ENCODE measurements at regions not wholly inside any gene's neighbourhood (a gene's known extent, or its start where the extent isn't known, plus 50 kb on each side); places are given as distances from the start of the nearest gene placed in this dataset.

DNA sequence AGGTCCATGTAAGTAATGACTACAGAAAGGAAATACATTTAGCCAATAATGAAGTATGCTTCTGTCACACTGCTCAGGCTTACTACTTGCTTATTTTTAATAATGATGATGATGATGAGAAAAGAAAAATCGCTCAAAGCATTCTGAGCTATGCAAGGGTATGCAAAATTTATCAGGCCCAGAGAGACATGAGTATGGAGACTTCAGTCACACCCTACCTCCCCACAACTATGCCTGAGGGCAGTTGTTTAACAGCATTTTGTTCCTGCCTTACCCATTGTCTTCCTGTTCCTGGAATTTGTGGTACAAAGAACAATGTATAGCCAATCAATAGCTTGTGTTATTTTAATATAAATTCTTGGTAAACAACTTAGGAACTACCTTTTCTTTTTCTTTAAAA lies 232.6 kb upstream of the ZBED5 start:
- Histone ChIP-seq H3K4me2 (ENCODE audit: insufficient read depth in 1 of 2, low read depth in 2 of 2, low read length in 2 of 2) (no peak overlapping the region), H3K18ac (ENCODE audit: extremely low read depth, low read length) (no peak overlapping the region), H3K9ac (replicated peaks in 1 of 4; ENCODE audit: extremely low read depth in 1 of 4, low read depth in 3 of 4, low read length in 3 of 4) (no peak overlapping the region), H3K23ac (ENCODE audit: insufficient read length) (no peak overlapping the region), H3K23me2 (ENCODE audit: low read depth, low read length) (no peaks in the 10 kb centered on the region), H3K79me1 (ENCODE audit: low read depth, low read length) (no peaks in the 10 kb centered on the region), H3K27ac (ENCODE audit: low read depth, low read length) (no peak overlapping the region), H2BK20ac (ENCODE audit: low read length) (no peak overlapping the region), H2BK5ac (ENCODE audit: low read depth, low read length) (no peak overlapping the region), H3K9me3 (ENCODE audit: insufficient read depth in 2 of 2, low read depth in 1 of 2, low read length in 1 of 2) (peaks cover 13 to 27% of the 10 kb centered on the region in 2 experiments), H3K27me3 (replicated peaks in 1 of 4; ENCODE audit: control insufficient read depth in 3 of 4, extremely low read depth in 1 of 4, insufficient read depth in 3 of 4, low read length in 3 of 4) (no peaks in the 10 kb centered on the region), H4K91ac (replicated peaks; ENCODE audit: insufficient read length, low read length) (no peak overlapping the region), H3K4me3 (ENCODE audit: extremely low read depth in 1 of 4, insufficient read depth in 2 of 4, low read depth in 3 of 4, low read length in 4 of 4) (no peak overlapping the region), H3K79me2 (ENCODE audit: control insufficient read depth in 1 of 2, insufficient read depth in 2 of 2, low read length in 2 of 2) (no peaks in the 10 kb centered on the region), H2AFZ (ENCODE audit: low read length) (no peak overlapping the region), H4K8ac (ENCODE audit: extremely low read depth, insufficient read depth, low read length) (no peak overlapping the region), H3K56ac (replicated peaks; ENCODE audit: insufficient read length, low read depth, low read length) (no peak overlapping the region), H3K14ac (ENCODE audit: insufficient read length) (no peak overlapping the region), H4K5ac (ENCODE audit: insufficient read length, low read depth, low read length) (no peak overlapping the region), H2AK5ac (ENCODE audit: low read depth, low read length) (no peak overlapping the region), H3K4ac (replicated peaks; ENCODE audit: insufficient read length, low read depth, low read length) (no peak overlapping the region), H2BK15ac (ENCODE audit: low read length) (no peak overlapping the region), H3K36me3 (ENCODE audit: control insufficient read depth in 2 of 4, insufficient read depth in 4 of 4, low read length in 3 of 4) (no peaks in the 10 kb centered on the region; a peak in 2 of 8 replicates), H2BK12ac (ENCODE audit: low read depth, low read length) (no peak overlapping the region), H4K20me1 (replicated peaks in 1 of 2; ENCODE audit: control insufficient read depth in 1 of 2, insufficient read depth in 2 of 2, low read length in 2 of 2) (no peaks in the 10 kb centered on the region), H2BK120ac (replicated peaks; ENCODE audit: low read depth, low read length) (no peak overlapping the region), H3K4me1 (replicated peaks in 1 of 4; ENCODE audit: control insufficient read depth in 3 of 4, insufficient read depth in 4 of 4, low read length in 3 of 4) (no peaks in the 10 kb centered on the region; a peak in 1 of 7 replicates)
- DNase-seq (ENCODE audit: low read depth in 1 of 2, low spot score in 2 of 2) (no peak), FAIRE-seq (no peak)
- TF ChIP-seq, protein P1, sequence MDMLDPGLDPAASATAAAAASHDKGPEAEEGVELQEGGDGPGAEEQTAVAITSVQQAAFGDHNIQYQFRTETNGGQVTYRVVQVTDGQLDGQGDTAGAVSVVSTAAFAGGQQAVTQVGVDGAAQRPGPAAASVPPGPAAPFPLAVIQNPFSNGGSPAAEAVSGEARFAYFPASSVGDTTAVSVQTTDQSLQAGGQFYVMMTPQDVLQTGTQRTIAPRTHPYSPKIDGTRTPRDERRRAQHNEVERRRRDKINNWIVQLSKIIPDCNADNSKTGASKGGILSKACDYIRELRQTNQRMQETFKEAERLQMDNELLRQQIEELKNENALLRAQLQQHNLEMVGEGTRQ (IDR thresholded peaks at IDR 0.05; ENCODE audit: low read length): no peak
- no peak for TF ChIP-seq SP4 (IDR thresholded peaks at IDR 0.05; ENCODE audit: low read length)
- no peak for TF ChIP-seq SIN3A (conservative IDR thresholded peaks at IDR 0.05 in 1 of 2, IDR thresholded peaks at IDR 0.05 in 1 of 2; ENCODE audit: low read depth in 1 of 2, low read length in 2 of 2)
- TF ChIP-seq RNF2 (IDR thresholded peaks at IDR 0.05; ENCODE audit: borderline replicate concordance, low read depth, low read length, missing control alignments, poor library complexity, severe bottlenecking): no peak
- no peak for TF ChIP-seq CHD2 (IDR thresholded peaks at IDR 0.05; ENCODE audit: low read length)
- no peak for TF ChIP-seq MAX (IDR thresholded peaks at IDR 0.05)
- no peak for TF ChIP-seq CBX5 (IDR thresholded peaks at IDR 0.05; ENCODE audit: low read depth, low read length)
- no peak for TF ChIP-seq ZNF274 (IDR thresholded peaks at IDR 0.05; ENCODE audit: borderline replicate concordance, extremely low read depth, low read length)
- TF ChIP-seq TBP (IDR thresholded peaks at IDR 0.05; ENCODE audit: low read depth, low read length): no peak
- TF ChIP-seq HDAC2 (IDR thresholded peaks at IDR 0.05; ENCODE audit: borderline replicate concordance in 1 of 2, low read depth in 2 of 2, low read length in 2 of 2): no peak
- TF ChIP-seq SUZ12 (IDR thresholded peaks at IDR 0.05; ENCODE audit: low read length): no peak
- WGBS, 2 experiments (ENCODE audit: extremely low coverage in 1 of 2, insufficient coverage in 1 of 2, insufficient read length in 1 of 2, insufficient replicate concordance in 2 of 2, low coverage in 1 of 2, low lambda C conversion rate in 2 of 2, missing lambda C conversion rate in 1 of 2): 100% methylated on average over 1 of the region's 1 CpG; no CpG with 5 or more reads in 1 of the 2 experiments
- CTCF ChIA-PET (ENCODE audit: partially characterized antibody): no interaction called here
- POLR2A ChIA-PET (ENCODE audit: partially characterized antibody): no interaction called here

All from H1 (cell line).